ENCODE measurements at regions not wholly inside any gene's neighbourhood (a gene's known extent, or its start where the extent isn't known, plus 50 kb on each side); places are given as distances from the start of the nearest gene placed in this dataset.

DNA sequence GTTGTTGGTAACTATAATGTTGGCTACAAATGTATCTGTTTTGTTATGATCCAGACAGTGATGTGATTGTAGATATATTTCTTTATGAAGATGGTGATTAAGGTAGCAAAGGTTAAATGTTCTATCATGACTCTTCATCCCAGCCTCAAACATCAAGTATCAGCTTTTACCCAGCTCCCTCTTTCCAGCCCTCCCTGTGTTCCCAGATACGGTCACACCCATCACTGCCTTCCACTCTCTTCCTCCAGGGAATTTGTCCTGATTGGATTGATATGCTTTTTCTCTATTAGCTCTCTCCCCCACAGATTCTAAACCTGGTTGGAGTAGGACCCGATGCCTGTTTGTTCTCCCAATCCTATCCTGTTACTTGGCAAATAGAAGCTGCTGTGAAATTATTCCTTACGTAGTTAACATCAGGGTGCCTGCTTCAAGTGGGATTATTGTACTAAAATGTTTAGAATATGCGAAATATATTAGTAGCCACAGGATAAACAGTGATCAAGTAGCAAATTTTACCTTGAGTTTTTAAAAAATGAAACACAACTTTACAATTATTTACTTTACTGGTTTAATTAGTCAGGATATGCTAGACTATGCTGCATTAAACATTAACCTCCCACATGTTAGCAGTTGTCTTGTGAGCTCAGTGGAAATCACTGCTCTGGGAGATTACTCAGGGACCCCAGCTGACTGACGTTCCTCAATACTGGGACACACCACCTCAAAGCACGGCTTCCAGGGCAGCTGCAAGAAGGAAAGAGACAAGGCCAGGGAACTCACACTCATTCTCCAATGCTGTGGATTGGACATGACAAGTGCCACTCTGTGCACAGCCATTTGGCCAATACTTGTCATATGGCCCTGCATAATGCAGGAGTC, 165.3 kb downstream of the ALX1 start:
- no peak for DNase-seq (ENCODE audit: low read depth)
- TF ChIP-seq CTCF (conservative IDR thresholded peaks at IDR 0.05; ENCODE audit: low read depth, low read length): no peak
- H3K4me3 ChIP-seq (ENCODE audit: low read length): no peak overlapping the region

DNA sequence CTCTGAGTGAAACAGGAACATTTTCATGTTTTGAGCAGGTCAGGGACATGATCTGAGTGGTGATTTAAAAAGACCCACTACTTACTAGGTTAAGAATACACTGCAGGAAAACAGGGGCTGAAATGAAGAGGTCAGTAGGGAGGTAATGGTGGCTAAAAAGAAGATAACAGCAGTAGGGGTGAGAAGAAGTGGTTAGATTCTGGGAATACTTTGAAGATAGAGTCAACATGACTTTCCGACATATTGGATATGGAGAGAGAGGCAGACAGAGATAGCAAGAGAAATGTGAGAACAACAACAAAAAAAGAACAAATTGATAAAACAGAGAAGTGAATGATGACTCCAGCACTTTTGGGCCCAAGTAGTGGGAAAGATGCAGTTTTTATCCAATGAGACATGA, 168.0 kb downstream of the ALX1 start:
- TF ChIP-seq CTCF (conservative IDR thresholded peaks at IDR 0.05; ENCODE audit: low read depth, low read length): no peak
- no peak overlapping the region for H3K4me3 ChIP-seq (ENCODE audit: low read length)
- DNase-seq (ENCODE audit: low read depth): no peak

GRCh38 chr12:85448548-85449139, 168.6 kb downstream of the ALX1 start:
- peak; percentile 52 for TF ChIP-seq CTCF (conservative IDR thresholded peaks at IDR 0.05; ENCODE audit: low read depth, low read length)
- no peak overlapping the region for H3K4me3 ChIP-seq (ENCODE audit: low read length)
- DNase-seq (ENCODE audit: low read depth): no peak

- DNase-seq (ENCODE audit: low read depth): no peak
- no peak for TF ChIP-seq CTCF (conservative IDR thresholded peaks at IDR 0.05; ENCODE audit: low read depth, low read length)
- no peak overlapping the region for H3K4me3 ChIP-seq (ENCODE audit: low read length)
Observed at GRCh38 chr12:85457016-85457415, 177.0 kb downstream of the ALX1 start.

DNA sequence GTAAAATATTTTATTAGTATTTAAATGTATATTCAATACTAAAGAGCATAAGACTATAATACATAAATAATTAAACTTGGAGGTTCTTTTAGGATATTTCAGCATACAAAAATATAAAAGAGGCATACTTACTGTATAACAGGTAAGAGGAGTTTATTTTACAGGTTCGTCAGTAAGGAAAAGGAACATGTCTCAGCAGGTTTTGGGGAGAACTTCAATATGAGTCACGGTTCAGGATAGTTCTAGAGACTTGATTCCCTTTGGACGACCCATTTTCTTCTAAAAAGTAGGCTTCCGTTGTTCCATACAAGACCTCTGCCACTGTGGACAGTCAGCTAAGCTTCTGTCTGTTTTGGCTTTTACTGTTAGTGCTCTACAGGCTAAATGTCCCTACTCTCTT, 181.1 kb downstream of the ALX1 start:
- H3K4me3 ChIP-seq (ENCODE audit: low read length): no peak overlapping the region
- no peak for DNase-seq (ENCODE audit: low read depth)
- no peak for TF ChIP-seq CTCF (conservative IDR thresholded peaks at IDR 0.05; ENCODE audit: low read depth, low read length)

DNA sequence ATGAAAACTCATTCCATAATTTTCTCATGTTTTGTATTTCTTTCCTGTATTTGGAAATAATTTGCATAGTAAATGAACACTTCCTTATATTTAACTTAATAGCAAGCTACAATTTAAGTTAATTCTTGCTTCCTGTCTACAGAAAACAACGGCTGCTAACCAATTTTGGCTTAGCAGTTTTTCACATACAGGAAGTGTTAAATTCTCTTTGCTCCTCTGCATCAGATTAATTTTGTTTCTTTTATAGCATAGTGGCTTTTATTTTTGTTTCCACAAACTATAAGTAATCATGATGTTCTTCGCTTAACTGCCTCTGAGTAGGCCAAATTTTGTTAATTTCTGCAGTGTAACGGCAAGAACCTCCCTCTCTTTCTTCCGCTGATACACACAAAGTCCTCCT, 182.9 kb downstream of the ALX1 start:
- H3K4me3 ChIP-seq (ENCODE audit: low read length): no peak overlapping the region
- DNase-seq (ENCODE audit: low read depth): no peak
- no peak for TF ChIP-seq CTCF (conservative IDR thresholded peaks at IDR 0.05; ENCODE audit: low read depth, low read length)

DNA sequence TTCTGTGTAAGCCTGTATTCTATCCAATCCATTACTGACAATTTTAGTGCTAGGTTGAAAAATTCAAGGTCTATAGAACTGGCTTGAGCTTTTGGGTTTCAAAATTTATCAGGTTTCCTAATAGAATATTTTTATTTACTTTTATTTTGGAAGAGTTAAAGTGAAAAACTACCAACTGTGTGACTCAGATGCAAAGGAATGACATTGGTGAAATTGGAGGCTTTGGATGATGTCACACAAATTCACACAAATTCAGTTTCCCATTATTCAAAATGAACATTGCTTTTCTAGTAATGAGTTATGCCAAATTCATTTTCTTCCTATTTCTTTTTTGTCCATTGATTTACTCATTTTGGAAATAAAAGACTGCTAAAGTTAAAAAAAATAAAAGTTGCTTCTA, 186.9 kb downstream of the ALX1 start:
- no peak overlapping the region for H3K4me3 ChIP-seq (ENCODE audit: low read length)
- TF ChIP-seq CTCF (conservative IDR thresholded peaks at IDR 0.05; ENCODE audit: low read depth, low read length): no peak
- no peak for DNase-seq (ENCODE audit: low read depth)

Data from retinal pigment epithelial cell (primary cell).